HCT116 (cell line): ENCODE measurements at regions not wholly inside any gene's neighbourhood (a gene's known extent, or its start where the extent isn't known, plus 50 kb on each side); places are given as distances from the start of the nearest gene placed in this dataset.

Source experiments
- ATAC-seq: fragments of 200-7000 bp; cut with Tn5 transposase; 2 replicates; pipeline ENCODE4 v1.9.1; 2020; ENCODE audit warnings: mild to moderate bottlenecking, moderate library complexity
- BruUV-seq: library from RNA; stranded (reverse); fragments of 400-500 nt; replicated peaks from 2 replicates; lab custom pipeline; 2021; lab: Mats Ljungman, UMichigan
- CTCF ChIA-PET: fragments of 300-600 bp; sonication (Branson Sonifier 250); formaldehyde crosslinking; loops from one replicate; lab custom pipeline; 2021; ENCODE audit warnings: antibody characterized with exemption; lab: Charles Lee
- POLR2A ChIA-PET: fragments of 300-600, 350-600 bp; sonication (Branson Sonifier 250); formaldehyde crosslinking; loops from one replicate; lab custom pipeline; 2021; ENCODE audit warnings: antibody characterized with exemption; lab: Charles Lee
- RAD21 ChIA-PET, 2 experiments: fragments of 300-600 bp; sonication (Branson Sonifier 250); formaldehyde crosslinking; loops; one replicate each; lab custom pipeline; 2023; ENCODE audit warnings: low total read pairs in 2 of 2; ENCODE audit not compliant: uncharacterized antibody in 2 of 2, unreplicated experiment in 2 of 2, low non-redundant PET in 1 of 2; lab: Charles Lee
- DNase-seq: peaks from one replicate; pipeline ENCODE4 v3.0.0-alpha.2; 2010; ENCODE audit warnings: low read depth, low spot score
- H2AFZ ChIP-seq: fragments of 200-600 bp; shearing (Covaris generic), sonication (generic); 2 replicates; pipeline ENCODE4 v1.6.1; 2017; ENCODE audit warnings: low read depth, mixed run types, mixed read lengths, antibody characterized with exemption, low read length; ENCODE audit not compliant: poor library complexity, severe bottlenecking
- H3K27ac ChIP-seq: 2 replicates; pipeline ENCODE4 v1.5.1; 2012; ENCODE audit warnings: low read depth, low read length
- H3K27me3 ChIP-seq: fragments of 200-600 bp; sonication (generic); 2 replicates; pipeline ENCODE4 v1.6.1; 2016; ENCODE audit warnings: mixed run types, low read length, mixed read lengths; ENCODE audit not compliant: insufficient read depth
- H3K36me3 ChIP-seq, 2 experiments: fragments of 200-500 bp in 1 of 2; fragments of 200-600 bp in 1 of 2; sonication (Bioruptor generic) in 1 of 2; sonication (generic) in 1 of 2; 2 replicates each; pipeline versions ENCODE4 v1.5.1 to v1.6.1; 2014 to 2016; ENCODE audit warnings: low read length in 2 of 2, inconsistent platforms in 1 of 2, mixed read lengths in 1 of 2, mixed run types in 1 of 2; ENCODE audit not compliant: insufficient read depth in 2 of 2, control insufficient read depth in 1 of 2
- H3K4me1 ChIP-seq, 2 experiments: fragments of 200-600 bp in 1 of 2; sonication (generic) in 1 of 2; 2 replicates each; pipeline versions ENCODE4 v1.5.1 to v1.6.1; 2012 to 2017; ENCODE audit warnings: low read length in 2 of 2, inconsistent platforms in 1 of 2, mild to moderate bottlenecking in 1 of 2, mixed read lengths in 1 of 2, mixed run types in 1 of 2, moderate library complexity in 1 of 2; ENCODE audit not compliant: insufficient read depth in 2 of 2, control insufficient read depth in 1 of 2
- H3K4me2 ChIP-seq: fragments of 200-600 bp; sonication (generic); 2 replicates; pipeline ENCODE4 v1.6.1; 2017; ENCODE audit warnings: mixed run types, low read length, mixed read lengths
- H3K4me3 ChIP-seq, 2 experiments: fragments of 200-600 bp in 1 of 2; sonication (generic) in 1 of 2; replicated peaks in 1 of 2; 2 replicates each; pipeline ENCODE4 v1.5.1; 2011 to 2016; ENCODE audit warnings: low read length in 2 of 2, control low read depth in 1 of 2, low read depth in 1 of 2, mild to moderate bottlenecking in 1 of 2, mixed read lengths in 1 of 2, mixed run types in 1 of 2
- H3K79me2 ChIP-seq: fragments of 200-600 bp; sonication (generic); 2 replicates; pipeline ENCODE4 v1.6.1; 2017; ENCODE audit warnings: mild to moderate bottlenecking, mixed run types, low read length, moderate library complexity, mixed read lengths; ENCODE audit not compliant: insufficient read depth
- H3K9ac ChIP-seq: fragments of 200-600 bp; sonication (generic); 2 replicates; pipeline ENCODE4 v1.6.1; 2016; ENCODE audit warnings: low read length, mixed read lengths
- H3K9me2 ChIP-seq: fragments of 200-600 bp; sonication (generic), shearing (Covaris generic); 2 replicates; pipeline ENCODE4 v1.6.1; 2017; ENCODE audit warnings: mixed run types, mild to moderate bottlenecking, moderate library complexity; ENCODE audit not compliant: insufficient read depth
- H3K9me3 ChIP-seq, 2 experiments: fragments of 200-500 bp in 1 of 2; fragments of 200-600 bp in 1 of 2; sonication (Bioruptor generic) in 1 of 2; sonication (generic) in 1 of 2; 2 replicates each; pipeline ENCODE4 v1.6.1; 2014 to 2017; ENCODE audit warnings: low read length in 2 of 2, mixed read lengths in 2 of 2, inconsistent platforms in 1 of 2, low read depth in 1 of 2, mild to moderate bottlenecking in 1 of 2, mixed run types in 1 of 2, moderate library complexity in 1 of 2; ENCODE audit not compliant: control insufficient read depth in 1 of 2, insufficient read depth in 1 of 2
- H4K20me1 ChIP-seq: fragments of 200-600 bp; sonication (generic), shearing (Covaris generic); 2 replicates; pipeline ENCODE4 v1.6.1; 2017; ENCODE audit warnings: mixed run types, mild to moderate bottlenecking, moderate library complexity; ENCODE audit not compliant: insufficient read depth
- ATF3 ChIP-seq: IDR thresholded peaks from 2 replicates; pipeline ENCODE4 v1.6.1; 2012
- CBX3 ChIP-seq: IDR thresholded peaks from 2 replicates; pipeline ENCODE4 v1.6.1; 2012; ENCODE audit warnings: low read depth
- CEBPB ChIP-seq: IDR thresholded peaks from 2 replicates; pipeline ENCODE4 v1.6.1; 2012; ENCODE audit warnings: low read depth
- EGR1 ChIP-seq: IDR thresholded peaks from 2 replicates; pipeline ENCODE4 v1.6.1; 2012; ENCODE audit warnings: low read depth
- ELF1 ChIP-seq: IDR thresholded peaks from 2 replicates; pipeline ENCODE4 v1.6.1; 2012; ENCODE audit warnings: low read depth, borderline replicate concordance
- EZH2 ChIP-seq: fragments of 200-600 bp; sonication (generic); IDR thresholded peaks from 2 replicates; pipeline ENCODE4 v1.6.1; 2017; ENCODE audit warnings: antibody characterized with exemption, mixed run types
- EZH2phosphoT487 ChIP-seq: fragments of 200-600 bp; IDR thresholded peaks from 2 replicates; pipeline ENCODE4 v1.6.1; 2018; ENCODE audit warnings: antibody characterized with exemption, borderline replicate concordance
- FOSL1 ChIP-seq: IDR thresholded peaks from 2 replicates; pipeline ENCODE4 v1.6.1; 2012; ENCODE audit warnings: low read depth
- JUND ChIP-seq: IDR thresholded peaks from 2 replicates; pipeline ENCODE4 v1.6.1; 2012
- POLR2A ChIP-seq: IDR thresholded peaks from 2 replicates; pipeline ENCODE4 v1.7.0; 2011; ENCODE audit warnings: borderline replicate concordance; ENCODE audit not compliant: insufficient read depth, insufficient read length; ENCODE audit errors: extremely low read depth
- POLR2AphosphoS5 ChIP-seq: IDR thresholded peaks from 2 replicates; pipeline ENCODE4 v1.6.1; 2011; ENCODE audit warnings: mild to moderate bottlenecking, low read depth, low read length, moderate library complexity
- RAD21 ChIP-seq: IDR thresholded peaks from 2 replicates; pipeline ENCODE4 v1.6.1; 2012; ENCODE audit warnings: low read depth, mild to moderate bottlenecking
- REST ChIP-seq: IDR thresholded peaks from 2 replicates; pipeline ENCODE4 v1.6.1; 2012; ENCODE audit warnings: low read depth
- SIN3A ChIP-seq: IDR thresholded peaks from 2 replicates; pipeline ENCODE4 v1.6.1; 2012; ENCODE audit warnings: low read depth
- SP1 ChIP-seq: IDR thresholded peaks from 2 replicates; pipeline ENCODE4 v1.6.1; 2012; ENCODE audit warnings: low read depth
- SRF ChIP-seq: IDR thresholded peaks from 2 replicates; pipeline ENCODE4 v1.6.1; 2012; ENCODE audit warnings: low read depth
- YY1 ChIP-seq: IDR thresholded peaks from 2 replicates; pipeline ENCODE4 v1.6.1; 2011; ENCODE audit warnings: low read length, low read depth, moderate library complexity, mild to moderate bottlenecking; ENCODE audit not compliant: insufficient replicate concordance; ENCODE audit errors: extremely low read depth
- ZFX ChIP-seq: fragments of 450-650 bp; IDR thresholded peaks from 2 replicates; pipeline ENCODE4 v1.6.1; 2017
- ZNF274 ChIP-seq: fragments of 200-500 bp; sonication (Bioruptor generic); IDR thresholded peaks from 2 replicates; pipeline ENCODE4 v1.6.1; 2014; ENCODE audit warnings: mild to moderate bottlenecking, low read depth, low read length, inconsistent platforms
- intact Hi-C: fragments of 100-400 bp; cut with micrococcal nuclease; formaldehyde crosslinking; loops from 2 replicates; pipeline ENCODE4 v1.10.0; 2022

GRCh38 chr13:109957875-109958274, 171.5 kb upstream of the IRS2 start:
- H3K27ac ChIP-seq: no peak overlapping the region
- H2AFZ ChIP-seq: no peak overlapping the region
- ChIA-PET CTCF (no interaction called here), POLR2A (no interaction called here), RAD21 (no interaction called here)
- no peak overlapping the region for H3K9ac ChIP-seq
- no peak overlapping the region for H3K4me3 ChIP-seq
- intact Hi-C loops: no loop called here
- H3K4me1 ChIP-seq: no peaks in the 10 kb centered on the region
- no peaks in the 10 kb centered on the region for H3K9me2 ChIP-seq
- H3K79me2 ChIP-seq: no peaks in the 10 kb centered on the region
- H4K20me1 ChIP-seq: no peaks in the 10 kb centered on the region
- no peaks in the 10 kb centered on the region for H3K36me3 ChIP-seq
- peaks cover 0 to 6% of the 10 kb centered on the region in 2 experiments; a peak in 1 of 4 replicates for H3K9me3 ChIP-seq
- no peak for DNase-seq
- no TSS peak for BruUV-seq
- TF ChIP-seq SIN3A: no peak
- TF ChIP-seq FOSL1: no peak
- no peak for TF ChIP-seq EGR1
- no peak for TF ChIP-seq ELF1
- no peak for TF ChIP-seq SRF
- no peak for TF ChIP-seq POLR2A
- TF ChIP-seq CBX3: no peak
- no peak for TF ChIP-seq CEBPB
- no peak for TF ChIP-seq YY1
- no peak for TF ChIP-seq EZH2
- H3K27me3 ChIP-seq: no peaks in the 10 kb centered on the region
- H3K4me2 ChIP-seq: no peak overlapping the region
- ATAC-seq: no peak

- intact Hi-C loops: no loop called here
- ChIA-PET CTCF (no interaction called here), POLR2A (no interaction called here), RAD21 (no interaction called here)
- DNase-seq (no peak), ATAC-seq (no peak)
- no peaks in the 10 kb centered on the region for H3K9me2 ChIP-seq
- H3K27ac ChIP-seq: no peak overlapping the region
- TF ChIP-seq REST (no peak), RAD21 (no peak), ZNF274 (no peak), SP1 (no peak), EZH2phosphoT487 (no peak), ATF3 (no peak), JUND (no peak), POLR2AphosphoS5 (no peak), YY1 (no peak), POLR2A (no peak), FOSL1 (no peak), ZFX (no peak)
- H4K20me1 ChIP-seq: no peaks in the 10 kb centered on the region
- H3K36me3 ChIP-seq: no peaks in the 10 kb centered on the region
- peaks cover 0 to 6% of the 10 kb centered on the region in 2 experiments; a peak in 1 of 4 replicates for H3K9me3 ChIP-seq
- H3K9ac ChIP-seq: no peak overlapping the region
- H2AFZ ChIP-seq: no peak overlapping the region
- BruUV-seq: no TSS peak
- no peak overlapping the region for H3K4me3 ChIP-seq
- H3K27me3 ChIP-seq: no peaks in the 10 kb centered on the region
- no peak overlapping the region for H3K4me2 ChIP-seq
- H3K4me1 ChIP-seq: no peaks in the 10 kb centered on the region
- no peaks in the 10 kb centered on the region for H3K79me2 ChIP-seq
Observed at GRCh38 chr13:109955598-109955997, 169.2 kb upstream of the IRS2 start.
